Panc1 (cell line): ENCODE measurements at regions not wholly inside any gene's neighbourhood (a gene's known extent, or its start where the extent isn't known, plus 50 kb on each side); places are given as distances from the start of the nearest gene placed in this dataset.
"Not testable (repeated sequence)": the region's sequence is repeated elsewhere in the genome, so short reads cannot be mapped to it uniquely, and the experiment has no call there.

Experiments used
- ATAC-seq: fragments of 200-7000 bp; cut with Tn5 transposase; 2 replicates; pipeline ENCODE4 v1.9.1; 2020; ENCODE audit warnings: mild to moderate bottlenecking, moderate library complexity
- BruUV-seq: library from RNA; stranded (reverse); fragments of 400-500 nt; replicated peaks from 2 replicates; lab custom pipeline; 2021; lab: Mats Ljungman, UMichigan
- CTCF ChIA-PET: fragments of 300-600 bp; sonication (Branson Sonifier 250); formaldehyde crosslinking; loops from one replicate; lab custom pipeline; 2022; ENCODE audit warnings: antibody characterized with exemption; lab: Charles Lee
- POLR2A ChIA-PET: fragments of 300-600 bp; sonication (Branson Sonifier 250); formaldehyde crosslinking; loops from one replicate; lab custom pipeline; 2022; ENCODE audit warnings: antibody characterized with exemption; lab: Charles Lee
- DNase-seq: peaks from one replicate; pipeline ENCODE4 v3.0.0-alpha.2; 2010; ENCODE audit warnings: low read depth, low spot score
- H3K27ac ChIP-seq: 2 replicates; pipeline ENCODE4 v1.5.1; 2011; ENCODE audit warnings: mild to moderate bottlenecking, low read length, inconsistent platforms
- H3K27me3 ChIP-seq: fragments of 200-500 bp; sonication (Bioruptor generic); 2 replicates; pipeline ENCODE4 v1.6.0; 2014; ENCODE audit warnings: low read length, inconsistent platforms; ENCODE audit not compliant: control insufficient read depth, insufficient read depth
- H3K36me3 ChIP-seq: fragments of 200-500 bp; sonication (Bioruptor generic); 2 replicates; pipeline ENCODE4 v1.5.1; 2014; ENCODE audit warnings: inconsistent platforms, mild to moderate bottlenecking, low read length, moderate library complexity; ENCODE audit not compliant: control insufficient read depth, insufficient read depth
- H3K4me1 ChIP-seq: 2 replicates; pipeline ENCODE4 v1.5.1; 2011; ENCODE audit warnings: inconsistent platforms, mild to moderate bottlenecking, low read length, moderate library complexity; ENCODE audit not compliant: control insufficient read depth, insufficient read depth
- H3K4me3 ChIP-seq, 2 experiments: 2 replicates each; pipeline ENCODE4 v1.5.1; 2011 to 2012; ENCODE audit warnings: low read depth in 2 of 2, low read length in 2 of 2, mild to moderate bottlenecking in 2 of 2, inconsistent platforms in 1 of 2, moderate library complexity in 1 of 2
- H3K9me3 ChIP-seq: fragments of 200-500 bp; sonication (Bioruptor generic); 2 replicates; pipeline ENCODE4 v1.5.1; 2014; ENCODE audit warnings: low read depth, mild to moderate bottlenecking, inconsistent platforms, low read length, moderate library complexity; ENCODE audit not compliant: control insufficient read depth, insufficient read depth
- POLR2AphosphoS5 ChIP-seq: IDR thresholded peaks from 2 replicates; pipeline ENCODE4 v1.6.1; 2012; ENCODE audit warnings: mild to moderate bottlenecking, low read depth, low read length, moderate library complexity
- REST ChIP-seq, 2 experiments: IDR thresholded peaks; 2 replicates each; pipeline ENCODE4 v1.6.1; 2011 to 2012; ENCODE audit warnings: low read depth in 2 of 2, control low read depth in 1 of 2, low read length in 1 of 2, mild to moderate bottlenecking in 1 of 2, moderate library complexity in 1 of 2; ENCODE audit not compliant: insufficient read depth in 1 of 2
- SIN3A ChIP-seq: IDR thresholded peaks from 2 replicates; pipeline ENCODE4 v1.6.1; 2012; ENCODE audit warnings: low read depth, mild to moderate bottlenecking, low read length, moderate library complexity, borderline replicate concordance; ENCODE audit not compliant: insufficient read depth
- TCF7L2 ChIP-seq: IDR thresholded peaks from 2 replicates; pipeline ENCODE4 v1.6.1; 2011; ENCODE audit warnings: mild to moderate bottlenecking, low read depth, low read length, inconsistent platforms
- in situ Hi-C: cut with HindIII; loops from 2 replicates; pipeline ENCODE4 v1.10.0; 2016; ENCODE audit warnings: low sequenced_read_pairs, low pct_unique_long_range_greater_than_20kb
- intact Hi-C: fragments of 100-400 bp; cut with micrococcal nuclease; formaldehyde crosslinking; loops from one replicate; pipeline ENCODE4 v1.10.0; 2022; ENCODE audit not compliant: unreplicated experiment
- TF ChIP-seq, protein P1 (sequence below): fragments of 450-650 bp; IDR thresholded peaks from 2 replicates; pipeline ENCODE4 v1.5.1; 2017; ENCODE audit warnings: mild to moderate bottlenecking

DNA sequence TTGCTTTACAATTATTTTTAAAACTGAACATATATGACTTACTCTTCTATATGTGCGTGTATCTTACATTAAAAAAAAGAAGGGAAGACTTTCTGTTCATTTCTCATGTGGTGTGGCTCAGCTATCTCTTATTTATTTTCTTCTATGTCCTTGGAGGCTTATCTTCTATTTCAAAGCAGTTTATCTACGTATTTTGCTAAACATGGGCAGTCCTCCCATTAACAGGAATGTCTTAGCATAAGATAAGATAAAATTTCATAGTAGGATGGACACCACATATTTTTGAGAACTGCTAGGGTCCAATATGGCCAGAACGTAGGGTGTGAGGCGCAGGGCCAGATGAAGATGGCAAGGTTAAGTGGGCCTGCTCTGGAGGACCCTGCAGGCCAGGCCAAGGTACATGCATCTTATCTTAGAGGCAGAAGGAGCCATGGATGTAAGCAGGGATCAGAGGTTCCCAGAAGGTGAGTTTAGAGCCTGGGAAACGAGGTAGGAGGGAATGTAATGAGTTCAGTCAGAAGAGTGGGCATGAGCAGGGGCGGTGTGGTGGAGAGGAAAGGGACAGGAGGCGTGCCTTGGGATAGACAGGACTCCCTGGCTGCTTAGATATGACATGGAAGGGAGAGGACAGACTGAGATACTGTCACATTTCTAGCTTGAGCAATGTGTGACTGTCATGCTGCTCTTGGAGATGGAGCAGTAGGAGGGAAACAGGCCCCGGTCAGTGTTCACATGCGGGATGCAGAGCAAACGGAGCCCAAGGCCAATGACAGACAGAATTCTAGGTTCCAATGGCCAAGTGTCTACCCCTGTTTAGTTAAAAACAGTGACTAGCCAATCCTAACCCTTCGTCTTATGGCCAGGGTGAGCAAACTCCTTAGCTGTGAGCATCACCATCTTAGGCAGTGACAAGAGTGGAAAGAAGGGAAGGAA, 68.6 kb upstream of the MEDAG start:
- no peaks in the 10 kb centered on the region for H3K36me3 ChIP-seq
- peak overlapping the region; percentile 89 for H3K27ac ChIP-seq
- in situ Hi-C loops, result no loop called here
- H3K27me3 ChIP-seq, result no peaks in the 10 kb centered on the region
- CTCF ChIA-PET, result no interaction called here
- intact Hi-C loops, result no loop called here
- no peak overlapping the region for H3K4me3 ChIP-seq
- POLR2A ChIA-PET, result no interaction called here
- H3K9me3 ChIP-seq, result no peaks in the 10 kb centered on the region
- peaks cover 20% of the 10 kb centered on the region for H3K4me1 ChIP-seq
- no peak for ATAC-seq
- no peak for DNase-seq
- TF ChIP-seq REST (IDR thresholded peaks at IDR 0.05; ENCODE audit: insufficient read depth in 1 of 2, low read depth in 2 of 2, low read length in 1 of 2), result no peak
- TF ChIP-seq POLR2AphosphoS5, result no peak
- TF ChIP-seq, protein P1, sequence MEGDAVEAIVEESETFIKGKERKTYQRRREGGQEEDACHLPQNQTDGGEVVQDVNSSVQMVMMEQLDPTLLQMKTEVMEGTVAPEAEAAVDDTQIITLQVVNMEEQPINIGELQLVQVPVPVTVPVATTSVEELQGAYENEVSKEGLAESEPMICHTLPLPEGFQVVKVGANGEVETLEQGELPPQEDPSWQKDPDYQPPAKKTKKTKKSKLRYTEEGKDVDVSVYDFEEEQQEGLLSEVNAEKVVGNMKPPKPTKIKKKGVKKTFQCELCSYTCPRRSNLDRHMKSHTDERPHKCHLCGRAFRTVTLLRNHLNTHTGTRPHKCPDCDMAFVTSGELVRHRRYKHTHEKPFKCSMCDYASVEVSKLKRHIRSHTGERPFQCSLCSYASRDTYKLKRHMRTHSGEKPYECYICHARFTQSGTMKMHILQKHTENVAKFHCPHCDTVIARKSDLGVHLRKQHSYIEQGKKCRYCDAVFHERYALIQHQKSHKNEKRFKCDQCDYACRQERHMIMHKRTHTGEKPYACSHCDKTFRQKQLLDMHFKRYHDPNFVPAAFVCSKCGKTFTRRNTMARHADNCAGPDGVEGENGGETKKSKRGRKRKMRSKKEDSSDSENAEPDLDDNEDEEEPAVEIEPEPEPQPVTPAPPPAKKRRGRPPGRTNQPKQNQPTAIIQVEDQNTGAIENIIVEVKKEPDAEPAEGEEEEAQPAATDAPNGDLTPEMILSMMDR, result no peak
- TF ChIP-seq SIN3A, result no peak
- no peak for TF ChIP-seq TCF7L2
- no TSS peak for BruUV-seq

DNA sequence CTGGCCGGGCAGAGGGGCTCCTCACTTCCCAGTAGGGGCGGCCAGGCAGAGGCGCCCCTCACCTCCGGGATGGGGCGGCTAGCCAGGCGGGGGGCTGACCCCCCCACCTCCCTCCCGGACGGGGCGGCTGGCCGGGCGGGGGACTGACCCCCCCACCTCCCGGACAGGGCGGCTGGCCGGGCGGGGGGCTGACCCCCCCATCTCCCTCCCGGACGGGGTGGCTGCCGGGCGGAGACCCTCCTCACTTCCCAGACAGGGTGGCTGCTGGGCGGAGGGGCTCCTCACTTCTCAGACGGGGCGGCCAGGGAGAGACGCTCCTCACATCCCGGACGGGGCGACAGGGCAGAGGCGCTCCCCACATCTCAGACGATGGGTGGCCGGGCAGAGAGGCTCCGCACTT, 66.4 kb upstream of the MEDAG start:
- H3K4me3 ChIP-seq, POLR2A ChIA-PET, H3K27ac ChIP-seq, intact Hi-C loops, H3K27me3 ChIP-seq, DNase-seq, H3K36me3 ChIP-seq, in situ Hi-C loops, H3K4me1 ChIP-seq, BruUV-seq, CTCF ChIA-PET, ATAC-seq, H3K9me3 ChIP-seq: not testable (repeated sequence)

DNA sequence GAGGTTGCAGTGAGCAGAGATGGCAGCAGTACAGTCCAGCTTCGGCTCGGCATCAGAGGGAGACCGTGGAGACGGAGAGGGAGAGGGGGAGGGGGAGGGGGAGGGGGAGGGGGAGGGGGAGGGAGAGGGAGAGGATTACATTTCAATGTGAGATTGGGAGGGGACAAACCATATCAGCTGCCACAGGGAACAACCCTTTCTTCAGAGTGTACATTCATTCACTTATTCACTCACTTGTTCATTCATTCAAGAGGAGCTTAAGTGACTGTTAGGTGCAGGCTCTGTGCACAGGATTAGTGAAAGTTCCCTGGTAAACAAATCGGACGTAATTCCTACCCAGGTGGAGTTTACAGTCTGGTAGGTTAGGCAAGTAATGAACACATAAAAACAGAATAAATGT, 65.6 kb upstream of the MEDAG start:
- ChIA-PET POLR2A (no interaction called here), CTCF (no interaction called here)
- no TSS peak for BruUV-seq
- Histone ChIP-seq H3K9me3 (no peaks in the 10 kb centered on the region), H3K27ac (peak overlapping the region; percentile 25), H3K36me3 (no peaks in the 10 kb centered on the region), H3K4me1 (peaks cover 3% of the 10 kb centered on the region), H3K27me3 (no peaks in the 10 kb centered on the region), H3K4me3 (no peak overlapping the region)
- ATAC-seq (no peak), DNase-seq (no peak)
- intact Hi-C loops (no loop called here), in situ Hi-C loops (no loop called here)
- TF ChIP-seq, protein P1, result no peak
- TF ChIP-seq REST (IDR thresholded peaks at IDR 0.05; ENCODE audit: insufficient read depth in 1 of 2, low read depth in 2 of 2, low read length in 1 of 2) (no peak), TCF7L2 (no peak), SIN3A (no peak), POLR2AphosphoS5 (no peak)
